ENCODE measurements at regions not wholly inside any gene's neighbourhood (a gene's known extent, or its start where the extent isn't known, plus 50 kb on each side); places are given as distances from the start of the nearest gene placed in this dataset.

- no peaks in the 10 kb centered on the region for H3K36me3 ChIP-seq (ENCODE audit: control insufficient read depth, insufficient read depth, low read length)
- 89% methylated on average over 16 of the region's 16 CpGs for WGBS, 2 experiments
- no peak overlapping the region for H3K27ac ChIP-seq (ENCODE audit: insufficient read depth, low read depth, low read length, poor library complexity, severe bottlenecking)
- peaks cover 21% of the 10 kb centered on the region for H3K4me1 ChIP-seq (ENCODE audit: control insufficient read depth, insufficient read depth, low read length)
- H3K4me3 ChIP-seq (ENCODE audit: insufficient read depth, low read depth, low read length) = no peak overlapping the region
- no peaks in the 10 kb centered on the region for H3K27me3 ChIP-seq (ENCODE audit: control insufficient read depth, insufficient read depth, low read length, poor library complexity, severe bottlenecking)
- H3K9me3 ChIP-seq (ENCODE audit: control insufficient read depth, low read length) = no peaks in the 10 kb centered on the region
Observed at GRCh38 chr9:14418941-14419937, 105.3 kb upstream of the NFIB start.

GRCh38 chr9:14418301-14418940 lies 104.5 kb upstream of the NFIB start:
- WGBS, 2 experiments = 70 to 81% methylated on average over 4 to 5 of the region's 5 CpGs
- Histone ChIP-seq H3K27ac (ENCODE audit: insufficient read depth, low read depth, low read length, poor library complexity, severe bottlenecking) (no peak overlapping the region), H3K4me3 (ENCODE audit: insufficient read depth, low read depth, low read length) (no peak overlapping the region), H3K4me1 (ENCODE audit: control insufficient read depth, insufficient read depth, low read length) (peaks cover 14% of the 10 kb centered on the region), H3K27me3 (ENCODE audit: control insufficient read depth, insufficient read depth, low read length, poor library complexity, severe bottlenecking) (no peaks in the 10 kb centered on the region), H3K36me3 (ENCODE audit: control insufficient read depth, insufficient read depth, low read length) (no peaks in the 10 kb centered on the region), H3K9me3 (ENCODE audit: control insufficient read depth, low read length) (no peaks in the 10 kb centered on the region)

- H3K4me1 ChIP-seq (ENCODE audit: control insufficient read depth, insufficient read depth, low read length) = peaks cover 14% of the 10 kb centered on the region
- no peaks in the 10 kb centered on the region for H3K36me3 ChIP-seq (ENCODE audit: control insufficient read depth, insufficient read depth, low read length)
- no peaks in the 10 kb centered on the region for H3K27me3 ChIP-seq (ENCODE audit: control insufficient read depth, insufficient read depth, low read length, poor library complexity, severe bottlenecking)
- WGBS, 2 experiments = 95 to 96% methylated on average over 3 of the region's 3 CpGs
- H3K9me3 ChIP-seq (ENCODE audit: control insufficient read depth, low read length) = no peaks in the 10 kb centered on the region
- no peak overlapping the region for H3K4me3 ChIP-seq (ENCODE audit: insufficient read depth, low read depth, low read length)
- H3K27ac ChIP-seq (ENCODE audit: insufficient read depth, low read depth, low read length, poor library complexity, severe bottlenecking) = no peak overlapping the region
Observed at GRCh38 chr9:14417237-14417636, 103.3 kb upstream of the NFIB start.

GRCh38 chr9:14415947-14416346 lies 102.0 kb upstream of the NFIB start:
- no peak overlapping the region for H3K27ac ChIP-seq (ENCODE audit: insufficient read depth, low read depth, low read length, poor library complexity, severe bottlenecking)
- H3K9me3 ChIP-seq (ENCODE audit: control insufficient read depth, low read length) = no peaks in the 10 kb centered on the region

GRCh38 chr9:14413812-14414211 lies 99.9 kb upstream of the NFIB start:
- H3K4me3 ChIP-seq (ENCODE audit: insufficient read depth, low read depth, low read length) = no peak overlapping the region
- H3K4me1 ChIP-seq (ENCODE audit: control insufficient read depth, insufficient read depth, low read length) = peaks cover 8% of the 10 kb centered on the region
- no peaks in the 10 kb centered on the region for H3K9me3 ChIP-seq (ENCODE audit: control insufficient read depth, low read length)
- H3K36me3 ChIP-seq (ENCODE audit: control insufficient read depth, insufficient read depth, low read length) = no peaks in the 10 kb centered on the region
- H3K27ac ChIP-seq (ENCODE audit: insufficient read depth, low read depth, low read length, poor library complexity, severe bottlenecking) = no peak overlapping the region
- 96 to 97% methylated on average over 5 of the region's 6 CpGs for WGBS, 2 experiments
- H3K27me3 ChIP-seq (ENCODE audit: control insufficient read depth, insufficient read depth, low read length, poor library complexity, severe bottlenecking) = no peaks in the 10 kb centered on the region

More at GRCh38 chr9:14415947-14416346, 102.0 kb upstream of the NFIB start:
- Histone ChIP-seq H3K27me3 (ENCODE audit: control insufficient read depth, insufficient read depth, low read length, poor library complexity, severe bottlenecking) (no peaks in the 10 kb centered on the region), H3K4me3 (ENCODE audit: insufficient read depth, low read depth, low read length) (no peak overlapping the region), H3K4me1 (ENCODE audit: control insufficient read depth, insufficient read depth, low read length) (peaks cover 14% of the 10 kb centered on the region), H3K36me3 (ENCODE audit: control insufficient read depth, insufficient read depth, low read length) (no peaks in the 10 kb centered on the region)
- WGBS, 2 experiments = 100% methylated on average over 1 of the region's 1 CpG; no CpG with 5 or more reads in 1 of the 2 experiments

DNA sequence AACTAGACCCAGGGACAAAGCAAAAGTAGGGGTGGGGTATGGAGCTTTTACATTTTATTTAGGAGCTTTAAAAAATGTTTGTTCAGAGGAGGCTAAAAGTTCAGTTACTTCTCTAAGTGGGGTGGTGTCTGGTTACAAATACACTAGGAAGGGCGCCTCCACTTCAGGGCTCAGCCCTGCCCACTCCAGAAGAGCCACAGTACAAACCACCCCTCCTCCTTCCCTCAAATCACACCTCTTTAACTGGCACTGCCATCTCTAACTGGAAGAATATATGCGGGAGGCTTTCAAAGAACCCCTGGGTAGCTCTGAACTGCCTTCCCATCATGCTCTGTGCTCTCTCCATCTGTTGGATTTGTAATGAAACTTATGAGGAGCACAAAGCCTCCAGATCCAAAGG lies 98.8 kb upstream of the NFIB start:
- Histone ChIP-seq H3K4me1 (ENCODE audit: control insufficient read depth, insufficient read depth, low read length) (no peaks in the 10 kb centered on the region), H3K27me3 (ENCODE audit: control insufficient read depth, insufficient read depth, low read length, poor library complexity, severe bottlenecking) (no peaks in the 10 kb centered on the region), H3K9me3 (ENCODE audit: control insufficient read depth, low read length) (no peaks in the 10 kb centered on the region), H3K4me3 (ENCODE audit: insufficient read depth, low read depth, low read length) (no peak overlapping the region), H3K36me3 (ENCODE audit: control insufficient read depth, insufficient read depth, low read length) (no peaks in the 10 kb centered on the region), H3K27ac (ENCODE audit: insufficient read depth, low read depth, low read length, poor library complexity, severe bottlenecking) (no peak overlapping the region)
- WGBS, 2 experiments = 85 to 93% methylated on average over 2 of the region's 2 CpGs

DNA sequence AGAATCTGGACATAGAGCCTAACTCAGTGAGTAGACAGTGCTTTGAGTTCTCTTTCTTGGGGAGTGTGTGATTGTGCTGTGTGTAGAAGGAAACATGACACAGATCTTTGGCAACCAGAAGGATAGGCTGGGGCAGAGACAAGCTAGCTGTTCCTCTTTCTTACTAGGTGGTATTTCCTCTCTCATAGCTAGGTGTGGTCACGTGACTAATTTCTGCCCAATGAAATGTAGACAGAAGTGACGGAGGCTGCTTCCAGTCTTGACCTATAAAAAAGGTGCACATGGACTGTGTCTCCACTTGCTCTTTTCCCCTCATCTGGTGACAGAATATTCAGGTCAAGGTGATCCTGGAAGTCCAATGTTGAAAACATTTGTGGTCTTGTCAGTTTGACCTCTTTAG lies 92.5 kb upstream of the NFIB start:
- Histone ChIP-seq H3K27me3 (ENCODE audit: control insufficient read depth, insufficient read depth, low read length, poor library complexity, severe bottlenecking) (no peaks in the 10 kb centered on the region), H3K4me1 (ENCODE audit: control insufficient read depth, insufficient read depth, low read length) (no peaks in the 10 kb centered on the region), H3K4me3 (ENCODE audit: insufficient read depth, low read depth, low read length) (no peak overlapping the region), H3K27ac (ENCODE audit: insufficient read depth, low read depth, low read length, poor library complexity, severe bottlenecking) (no peak overlapping the region), H3K36me3 (ENCODE audit: control insufficient read depth, insufficient read depth, low read length) (no peaks in the 10 kb centered on the region), H3K9me3 (ENCODE audit: control insufficient read depth, low read length) (no peaks in the 10 kb centered on the region)
- 89 to 96% methylated on average over 2 of the region's 2 CpGs for WGBS, 2 experiments

DNA sequence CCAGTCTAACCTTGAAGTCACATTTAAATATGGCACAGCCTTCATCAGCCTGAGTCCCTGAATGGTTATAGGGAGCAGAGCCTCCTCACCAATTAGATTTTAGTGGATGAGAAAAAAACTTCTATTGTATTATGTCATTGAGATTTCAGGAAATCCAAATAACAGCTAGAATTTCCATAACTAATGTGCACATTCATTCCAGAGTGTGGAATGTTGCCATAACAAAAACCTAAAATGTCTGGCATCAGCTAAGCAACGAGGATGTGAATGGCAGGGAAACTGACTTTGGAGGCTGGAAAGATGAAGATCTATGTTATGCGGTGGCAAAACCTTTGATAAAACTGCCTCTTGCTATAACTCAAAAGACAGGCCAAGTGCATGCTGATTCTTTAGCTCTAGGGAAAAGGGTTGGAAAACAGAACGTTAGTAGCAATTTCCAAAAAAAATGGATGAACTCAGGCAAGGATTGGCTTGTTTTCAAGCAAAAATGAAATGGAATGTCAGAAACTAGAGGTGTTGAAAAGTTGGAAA lies 91.3 kb upstream of the NFIB start:
- no peaks in the 10 kb centered on the region for H3K9me3 ChIP-seq (ENCODE audit: control insufficient read depth, low read length)
- H3K27ac ChIP-seq (ENCODE audit: insufficient read depth, low read depth, low read length, poor library complexity, severe bottlenecking) = no peak overlapping the region
- H3K36me3 ChIP-seq (ENCODE audit: control insufficient read depth, insufficient read depth, low read length) = no peaks in the 10 kb centered on the region
- 93 to 94% methylated on average over 3 of the region's 3 CpGs for WGBS, 2 experiments
- no peaks in the 10 kb centered on the region for H3K27me3 ChIP-seq (ENCODE audit: control insufficient read depth, insufficient read depth, low read length, poor library complexity, severe bottlenecking)
- H3K4me3 ChIP-seq (ENCODE audit: insufficient read depth, low read depth, low read length) = no peak overlapping the region
- no peaks in the 10 kb centered on the region for H3K4me1 ChIP-seq (ENCODE audit: control insufficient read depth, insufficient read depth, low read length)

GRCh38 chr9:14403081-14403480 lies 89.1 kb upstream of the NFIB start:
- Histone ChIP-seq H3K36me3 (ENCODE audit: control insufficient read depth, insufficient read depth, low read length) (no peaks in the 10 kb centered on the region), H3K4me1 (ENCODE audit: control insufficient read depth, insufficient read depth, low read length) (no peaks in the 10 kb centered on the region), H3K9me3 (ENCODE audit: control insufficient read depth, low read length) (no peaks in the 10 kb centered on the region), H3K27me3 (ENCODE audit: control insufficient read depth, insufficient read depth, low read length, poor library complexity, severe bottlenecking) (no peaks in the 10 kb centered on the region), H3K4me3 (ENCODE audit: insufficient read depth, low read depth, low read length) (no peak overlapping the region), H3K27ac (ENCODE audit: insufficient read depth, low read depth, low read length, poor library complexity, severe bottlenecking) (no peak overlapping the region)
- 75 to 78% methylated on average over 4 of the region's 4 CpGs for WGBS, 2 experiments

DNA sequence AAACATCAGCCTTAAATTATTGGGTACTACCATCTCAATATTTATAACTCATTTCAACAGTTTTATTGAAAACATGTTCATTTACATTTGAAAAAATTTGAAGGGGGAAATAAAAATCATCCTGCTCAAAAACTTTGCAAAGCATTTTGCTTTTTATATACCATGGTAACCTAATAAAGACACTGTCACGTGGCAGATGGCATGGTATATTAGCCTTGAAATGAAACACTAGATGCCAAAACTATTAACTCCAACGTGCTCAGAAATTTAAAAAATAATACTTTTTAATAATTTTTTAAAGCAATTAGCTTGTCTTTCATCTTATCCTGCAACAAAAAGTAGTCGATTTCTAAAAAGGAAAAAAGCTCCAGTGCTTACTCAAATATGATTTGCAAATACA lies 88.6 kb upstream of the NFIB start:
- H3K27ac ChIP-seq (ENCODE audit: insufficient read depth, low read depth, low read length, poor library complexity, severe bottlenecking) = no peak overlapping the region
- H3K27me3 ChIP-seq (ENCODE audit: control insufficient read depth, insufficient read depth, low read length, poor library complexity, severe bottlenecking) = no peaks in the 10 kb centered on the region
- H3K4me1 ChIP-seq (ENCODE audit: control insufficient read depth, insufficient read depth, low read length) = no peaks in the 10 kb centered on the region
- 96 to 100% methylated on average over 2 to 3 of the region's 3 CpGs for WGBS, 2 experiments
- no peaks in the 10 kb centered on the region for H3K36me3 ChIP-seq (ENCODE audit: control insufficient read depth, insufficient read depth, low read length)
- no peak overlapping the region for H3K4me3 ChIP-seq (ENCODE audit: insufficient read depth, low read depth, low read length)
- no peaks in the 10 kb centered on the region for H3K9me3 ChIP-seq (ENCODE audit: control insufficient read depth, low read length)

Measured in ectodermal cell (in vitro differentiated cells).